Anterior cingulate cortex (tissue), 58 donors: ENCODE measurements at regions not wholly inside any gene's neighbourhood (a gene's known extent, or its start where the extent isn't known, plus 50 kb on each side); places are given as distances from the start of the nearest gene placed in this dataset.
A peak's percentile ranks its signal among the peaks of the same experiment; 100 is the strongest.

Experiments used
- DNase-seq, 58 donors: peaks; one replicate each; lab custom pipeline; 2025; lab: John Stamatoyannopoulos, UW

- DNase-seq = no peak
Observed at GRCh38 chr15:62711691-62712454, 330.7 kb upstream of the TPM1 start.

- DNase-seq = no peak
Observed at GRCh38 chr15:62712455-62712839, 330.1 kb upstream of the TPM1 start.

- DNase-seq = no peak
Observed at GRCh38 chr15:62715946-62716345, 326.6 kb upstream of the TPM1 start.

GRCh38 chr15:62717496-62717895 is 325.1 kb upstream of the TPM1 start:
- DNase-seq = no peak

- no peak for DNase-seq
Observed at GRCh38 chr15:62719316-62719715, 323.2 kb upstream of the TPM1 start.

GRCh38 chr15:62722237-62722636 is 320.3 kb upstream of the TPM1 start:
- no peak for DNase-seq

DNA sequence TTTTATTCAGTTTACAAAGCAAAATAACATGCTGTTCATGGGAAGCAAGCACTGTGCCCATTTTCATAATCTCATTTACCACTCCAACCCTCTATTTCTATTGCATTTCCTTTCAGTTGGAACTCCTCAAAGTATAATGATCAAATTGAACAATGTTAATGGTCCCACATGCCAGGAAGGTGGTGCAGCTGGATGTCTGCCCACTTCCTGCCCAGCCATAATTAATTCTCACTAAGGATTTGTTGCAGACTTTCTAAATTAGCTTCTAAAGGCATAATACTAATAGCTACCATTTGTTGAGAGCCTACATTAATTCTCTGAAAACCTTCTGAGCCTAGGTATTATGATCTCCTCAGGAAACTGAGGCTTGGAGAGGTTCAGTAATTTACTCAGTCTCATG is 316.1 kb upstream of the TPM1 start:
- DNase-seq = no peak

DNA sequence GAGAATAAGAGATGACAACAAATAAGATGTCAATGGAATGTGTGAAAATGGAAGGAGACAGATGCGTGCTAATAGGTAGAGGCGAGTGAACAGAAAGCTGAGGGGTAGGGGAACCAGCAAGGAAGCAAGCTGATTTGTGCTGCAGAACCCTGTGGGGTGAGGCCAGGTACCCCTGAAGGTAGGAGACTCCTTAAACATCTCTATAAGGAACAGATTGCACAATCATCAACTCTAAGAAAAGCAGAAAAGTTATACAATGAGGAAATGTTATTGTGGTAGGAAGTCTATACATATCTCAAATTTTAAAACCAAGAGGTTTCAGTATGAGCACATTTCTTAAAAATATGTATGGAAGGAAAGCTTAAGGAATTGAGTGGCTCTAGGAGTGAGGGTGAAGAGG is 315.0 kb upstream of the TPM1 start:
- DNase-seq = no peak

DNA sequence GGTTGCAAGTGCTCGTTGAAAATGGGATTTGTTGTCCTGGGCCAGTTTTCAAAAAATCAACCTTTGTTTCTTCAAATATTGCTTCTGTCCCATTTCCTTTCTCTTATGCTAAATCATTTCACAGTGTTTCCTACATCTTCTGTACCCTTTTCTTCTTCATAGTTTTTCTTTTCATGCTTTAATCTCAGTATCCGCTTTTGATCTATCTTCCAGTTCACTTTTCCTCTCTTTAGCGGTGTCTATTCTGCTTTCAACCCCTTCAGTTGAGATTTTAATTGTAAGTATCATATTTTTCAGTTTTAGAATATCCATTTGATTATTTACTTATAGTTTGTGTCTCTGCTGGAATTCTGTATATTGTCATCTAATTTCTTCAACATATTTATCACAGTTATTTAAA is 311.7 kb upstream of the TPM1 start:
- no peak for DNase-seq

GRCh38 chr15:62732078-62732477 is 310.5 kb upstream of the TPM1 start:
- no peak for DNase-seq

- no peak for DNase-seq
Observed at GRCh38 chr15:62734706-62735105, 307.8 kb upstream of the TPM1 start.

- DNase-seq = no peak
Observed at GRCh38 chr15:62736756-62737155, 305.8 kb upstream of the TPM1 start.

GRCh38 chr15:62737551-62737950 is 305.0 kb upstream of the TPM1 start:
- DNase-seq = no peak

- DNase-seq = no peak
Observed at GRCh38 chr15:62739082-62739481, 303.5 kb upstream of the TPM1 start.

GRCh38 chr15:62739507-62739906 is 303.0 kb upstream of the TPM1 start:
- no peak for DNase-seq

DNA sequence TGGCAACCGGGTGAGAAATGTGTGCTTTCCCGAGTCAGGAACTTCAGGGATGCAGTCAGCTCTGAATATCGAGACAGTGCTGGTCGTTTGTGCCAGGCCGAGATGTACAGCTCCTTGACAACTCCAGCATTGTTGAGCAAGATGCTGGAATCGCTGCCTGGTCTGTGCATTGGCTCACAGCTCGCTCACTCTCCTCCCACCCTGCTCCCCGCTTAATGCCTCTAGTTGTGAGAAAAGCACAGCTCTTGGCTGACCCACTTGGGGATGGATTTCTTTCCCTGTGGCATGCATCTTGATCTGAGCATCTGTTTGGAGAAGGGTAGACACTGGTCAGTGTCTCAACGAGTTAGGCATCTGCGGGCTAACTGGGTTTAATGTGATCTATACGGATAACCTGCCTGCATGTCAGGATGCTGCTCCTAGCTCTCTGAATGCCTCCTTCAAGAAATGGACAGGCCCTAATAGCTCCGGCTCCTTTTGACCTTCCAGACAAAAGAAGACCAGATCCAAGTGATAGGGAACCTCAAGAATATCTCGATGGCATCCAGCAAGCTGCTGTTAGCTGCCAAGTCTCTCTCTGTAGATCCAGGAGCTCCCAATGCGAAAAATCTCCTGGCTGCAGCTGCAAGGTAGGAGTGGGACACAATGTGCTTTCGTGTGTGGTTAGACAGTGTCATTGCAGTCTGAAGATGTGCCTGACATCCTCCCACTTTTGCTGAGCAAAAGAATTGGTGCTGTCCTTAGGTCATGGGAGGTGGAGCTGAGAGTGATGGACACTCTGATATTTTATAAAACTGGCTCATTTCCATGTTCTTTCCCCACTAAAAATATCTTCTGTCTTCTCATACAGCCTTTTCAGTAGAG is 302.2 kb upstream of the TPM1 start:
- DNase-seq = peak in 51 of 58 donors; percentile 20 to 83 (median 57)

GRCh38 chr15:62741106-62741505 is 301.4 kb upstream of the TPM1 start:
- DNase-seq = no peak

GRCh38 chr15:62742409-62743171 is 300.0 kb upstream of the TPM1 start:
- DNase-seq = peak in 37 of 58 donors; percentile 11 to 82 (median 40)

GRCh38 chr15:62745621-62746225 is 296.8 kb upstream of the TPM1 start:
- no peak for DNase-seq

GRCh38 chr15:62748196-62748595 is 294.4 kb upstream of the TPM1 start:
- peak in 1 of 58 donors; percentile 15 for DNase-seq
